PC-3 (cell line): ENCODE measurements at regions not wholly inside any gene's neighbourhood (a gene's known extent, or its start where the extent isn't known, plus 50 kb on each side); places are given as distances from the start of the nearest gene placed in this dataset.

Experiments
- ATAC-seq: fragments of 200-7000 bp; cut with Tn5 transposase; 2 replicates; pipeline ENCODE4 v1.9.1; 2020; ENCODE audit warnings: mild to moderate bottlenecking, moderate library complexity
- BruUV-seq: library from RNA; stranded (reverse); fragments of 400-500 nt; replicated peaks from 2 replicates; lab custom pipeline; 2021; lab: Mats Ljungman, UMichigan
- CTCF ChIA-PET: fragments of 300-600 bp; sonication (Branson Sonifier 250); formaldehyde crosslinking; loops from one replicate; lab custom pipeline; 2022; ENCODE audit warnings: antibody characterized with exemption; lab: Charles Lee
- POLR2A ChIA-PET: fragments of 300-600 bp; sonication (Branson Sonifier 250); formaldehyde crosslinking; loops from one replicate; lab custom pipeline; 2022; ENCODE audit warnings: antibody characterized with exemption; ENCODE audit not compliant: unreplicated experiment; lab: Charles Lee
- DNase-seq: peaks from one replicate; pipeline ENCODE4 v3.0.0-alpha.2; 2015
- H2AFZ ChIP-seq: fragments of 300-600 bp; sonication (generic); 2 replicates; pipeline ENCODE4 v1.6.0; 2016; ENCODE audit warnings: antibody characterized with exemption, low read length
- H3F3A ChIP-seq: fragments of 300-600 bp; sonication (generic); one replicate; pipeline ENCODE4 v1.6.0; 2017; ENCODE audit warnings: antibody characterized with exemption, low read length, control low read depth, mild to moderate bottlenecking; ENCODE audit not compliant: unreplicated experiment
- H3K27ac ChIP-seq: fragments of 300-600 bp; sonication (generic); 2 replicates; pipeline ENCODE4 v1.5.1; 2016; ENCODE audit warnings: mild to moderate bottlenecking, low read length
- H3K27me3 ChIP-seq: fragments of 300-600 bp; sonication (generic); 2 replicates; pipeline ENCODE4 v1.6.1; 2016; ENCODE audit warnings: low read length, mixed read lengths
- H3K36me3 ChIP-seq: fragments of 300-600 bp; sonication (generic); 2 replicates; pipeline ENCODE4 v1.6.1; 2016; ENCODE audit warnings: low read depth, mixed run types, low read length, mixed read lengths
- H3K4me1 ChIP-seq: fragments of 300-600 bp; sonication (generic); 2 replicates; pipeline ENCODE4 v1.5.1; 2016; ENCODE audit warnings: low read length; ENCODE audit not compliant: insufficient read depth
- H3K4me2 ChIP-seq: fragments of 300-600 bp; sonication (generic); 2 replicates; pipeline ENCODE4 v1.6.0; 2016; ENCODE audit warnings: low read length
- H3K4me3 ChIP-seq: fragments of 300-600 bp; sonication (generic); 2 replicates; pipeline ENCODE4 v1.5.1; 2016; ENCODE audit warnings: mild to moderate bottlenecking, low read length, mixed read lengths
- H3K79me2 ChIP-seq: fragments of 300-600 bp; sonication (generic); 2 replicates; pipeline ENCODE4 v1.6.1; 2017; ENCODE audit warnings: low read length, mixed read lengths
- H3K9ac ChIP-seq: fragments of 300-600 bp; sonication (generic); 2 replicates; pipeline ENCODE4 v1.6.0; 2016; ENCODE audit warnings: mild to moderate bottlenecking, low read length
- H3K9me2 ChIP-seq: fragments of 300-600 bp; sonication (generic); replicated peaks from 2 replicates; pipeline ENCODE4 v1.6.1; 2016; ENCODE audit warnings: mixed run types, low read length, mixed read lengths
- H3K9me3 ChIP-seq: fragments of 300-600 bp; sonication (generic); 2 replicates; pipeline ENCODE4 v1.6.1; 2016; ENCODE audit warnings: low read length, mixed read lengths
- H4K20me1 ChIP-seq: fragments of 300-600 bp; sonication (generic); 2 replicates; pipeline ENCODE4 v1.6.1; 2016; ENCODE audit warnings: low read length, mixed read lengths
- EZH2 ChIP-seq: fragments of 300-600 bp; sonication (generic); IDR thresholded peaks from one replicate; pipeline ENCODE4 v1.6.1; 2017; ENCODE audit warnings: antibody characterized with exemption, mild to moderate bottlenecking, low read length; ENCODE audit not compliant: unreplicated experiment
- EZH2phosphoT487 ChIP-seq: fragments of 300-600 bp; sonication (generic); IDR thresholded peaks from 2 replicates; pipeline ENCODE4 v1.6.1; 2018; ENCODE audit warnings: mild to moderate bottlenecking, antibody characterized with exemption, low read length, borderline replicate concordance
- intact Hi-C: fragments of 100-400 bp; cut with micrococcal nuclease; formaldehyde crosslinking; loops from 2 replicates; pipeline ENCODE4 v1.9.0; 2023
- TF ChIP-seq, protein P1 (sequence below): fragments of 300-600 bp; sonication (generic); conservative IDR thresholded peaks from 2 replicates; pipeline ENCODE4 v1.5.1; 2017; ENCODE audit warnings: antibody characterized with exemption, low read depth, mild to moderate bottlenecking, low read length

DNA sequence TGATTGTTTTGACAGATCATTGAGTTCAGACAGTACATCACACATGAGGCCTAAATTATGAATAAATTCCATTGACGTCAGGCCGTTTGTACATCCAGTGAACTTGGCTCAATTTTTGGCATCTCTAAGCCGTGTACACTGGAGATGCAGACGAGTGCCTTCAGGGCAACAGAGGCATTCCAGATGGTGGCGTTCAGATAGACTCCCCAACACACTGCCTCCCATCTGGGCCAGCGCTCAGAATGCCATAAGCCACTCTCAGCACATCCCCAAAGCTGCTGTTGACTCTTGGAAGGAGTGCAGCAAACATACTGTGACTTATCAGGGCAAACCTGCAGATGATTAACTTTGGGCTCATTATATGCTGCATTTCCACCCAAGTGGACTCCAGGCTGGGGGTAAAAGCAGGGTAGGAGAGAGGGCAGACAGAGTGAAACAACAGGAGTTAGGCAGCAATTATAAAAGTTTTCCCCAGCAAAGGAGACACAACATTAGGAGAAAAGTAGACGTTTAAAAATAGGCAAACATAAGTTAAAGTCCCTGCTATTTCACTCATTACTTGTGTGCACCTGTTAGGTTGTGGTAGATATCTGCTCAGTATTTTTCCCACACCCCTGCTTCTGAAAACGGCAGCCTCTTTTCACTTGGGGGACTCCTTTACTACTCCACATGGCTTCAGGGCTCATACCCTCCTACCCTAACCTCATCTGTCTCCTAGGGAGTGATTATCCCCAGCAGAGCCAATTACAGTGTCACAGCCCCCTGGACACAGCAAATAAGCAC lies 60.2 kb upstream of the PDE3B start:
- Histone ChIP-seq H3K4me2 (no peak overlapping the region), H3K27ac (no peak overlapping the region), H2AFZ (no peak overlapping the region), H3K36me3 (no peaks in the 10 kb centered on the region), H3K9me3 (no peaks in the 10 kb centered on the region), H3K79me2 (no peaks in the 10 kb centered on the region), H3K9ac (no peak overlapping the region), H3K4me3 (no peak overlapping the region), H3K9me2 (no peaks in the 10 kb centered on the region), H3K4me1 (0 out of 2 replicates have a peak, but pooled peaks cover under 1% of the 10 kb centered on the region), H4K20me1 (no peaks in the 10 kb centered on the region), H3K27me3 (peaks cover 9% of the 10 kb centered on the region; the same call in 1 of the 2 replicates), H3F3A (no peaks in the 10 kb centered on the region)
- TF ChIP-seq EZH2phosphoT487, result no peak
- TF ChIP-seq, protein P1, sequence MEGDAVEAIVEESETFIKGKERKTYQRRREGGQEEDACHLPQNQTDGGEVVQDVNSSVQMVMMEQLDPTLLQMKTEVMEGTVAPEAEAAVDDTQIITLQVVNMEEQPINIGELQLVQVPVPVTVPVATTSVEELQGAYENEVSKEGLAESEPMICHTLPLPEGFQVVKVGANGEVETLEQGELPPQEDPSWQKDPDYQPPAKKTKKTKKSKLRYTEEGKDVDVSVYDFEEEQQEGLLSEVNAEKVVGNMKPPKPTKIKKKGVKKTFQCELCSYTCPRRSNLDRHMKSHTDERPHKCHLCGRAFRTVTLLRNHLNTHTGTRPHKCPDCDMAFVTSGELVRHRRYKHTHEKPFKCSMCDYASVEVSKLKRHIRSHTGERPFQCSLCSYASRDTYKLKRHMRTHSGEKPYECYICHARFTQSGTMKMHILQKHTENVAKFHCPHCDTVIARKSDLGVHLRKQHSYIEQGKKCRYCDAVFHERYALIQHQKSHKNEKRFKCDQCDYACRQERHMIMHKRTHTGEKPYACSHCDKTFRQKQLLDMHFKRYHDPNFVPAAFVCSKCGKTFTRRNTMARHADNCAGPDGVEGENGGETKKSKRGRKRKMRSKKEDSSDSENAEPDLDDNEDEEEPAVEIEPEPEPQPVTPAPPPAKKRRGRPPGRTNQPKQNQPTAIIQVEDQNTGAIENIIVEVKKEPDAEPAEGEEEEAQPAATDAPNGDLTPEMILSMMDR, result no peak
- ATAC-seq (no peak), DNase-seq (no peak)
- BruUV-seq, result no TSS peak
- ChIA-PET CTCF (no interaction called here), POLR2A (no interaction called here)
- intact Hi-C loops, result no loop called here

DNA sequence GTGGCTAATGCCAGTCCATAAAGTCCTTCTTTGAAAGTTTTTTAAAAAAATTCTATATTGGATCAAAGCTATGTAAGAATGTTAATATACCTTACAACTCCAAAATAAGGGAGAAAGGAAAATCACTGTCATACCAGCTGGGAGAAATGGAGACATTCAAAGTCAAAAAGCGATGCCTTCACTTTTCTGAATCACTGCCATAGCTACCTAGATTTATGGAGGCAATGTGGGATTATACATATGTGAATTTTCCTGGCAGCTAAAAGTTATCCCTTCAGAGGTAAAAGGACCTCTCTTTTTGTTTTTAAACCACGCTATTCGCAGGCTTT lies 59.6 kb upstream of the PDE3B start:
- Histone ChIP-seq H3K4me2 (no peak overlapping the region), H3K27me3 (peaks cover 9% of the 10 kb centered on the region; the same call in 1 of the 2 replicates), H3K4me1 (no peaks in the 10 kb centered on the region), H3F3A (no peaks in the 10 kb centered on the region), H4K20me1 (no peaks in the 10 kb centered on the region), H3K9me3 (no peaks in the 10 kb centered on the region), H3K4me3 (no peak overlapping the region), H3K27ac (no peak overlapping the region), H3K9me2 (no peaks in the 10 kb centered on the region), H3K9ac (no peak overlapping the region), H3K36me3 (no peaks in the 10 kb centered on the region), H3K79me2 (no peaks in the 10 kb centered on the region), H2AFZ (no peak overlapping the region)
- BruUV-seq, result no TSS peak
- intact Hi-C loops, result no loop called here
- ATAC-seq (no peak), DNase-seq (no peak)
- TF ChIP-seq, protein P1, result no peak
- TF ChIP-seq EZH2phosphoT487 (no peak), EZH2 (no peak)
- POLR2A ChIA-PET, result no interaction called here
- CTCF ChIA-PET, result no interaction called here

DNA sequence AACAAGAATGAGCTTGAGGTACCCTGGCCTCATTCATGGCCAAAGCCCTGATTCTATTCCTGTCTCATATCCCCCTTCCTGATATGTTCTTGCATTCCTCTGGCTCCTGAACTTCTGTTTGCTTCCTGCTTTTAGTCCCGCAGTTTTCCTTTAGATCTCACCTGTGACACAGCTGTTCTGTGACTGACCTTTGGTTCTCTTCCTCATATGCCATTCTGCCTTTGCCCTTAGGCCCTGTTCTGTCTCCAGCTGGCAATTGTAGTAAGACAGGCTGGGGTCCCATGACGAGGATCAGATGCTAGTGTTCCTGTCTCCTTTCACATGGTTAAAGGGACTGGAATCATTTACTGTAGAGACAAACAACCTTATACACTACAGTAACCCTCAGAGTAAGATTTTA lies 59.0 kb upstream of the PDE3B start:
- no peak for DNase-seq
- Histone ChIP-seq H3K27me3 (peaks cover 9% of the 10 kb centered on the region; the same call in 1 of the 2 replicates), H3K4me2 (no peak overlapping the region), H2AFZ (no peak overlapping the region), H3F3A (no peaks in the 10 kb centered on the region), H3K4me3 (no peak overlapping the region), H4K20me1 (no peaks in the 10 kb centered on the region), H3K79me2 (no peaks in the 10 kb centered on the region), H3K9me3 (no peaks in the 10 kb centered on the region), H3K9ac (no peak overlapping the region), H3K36me3 (no peaks in the 10 kb centered on the region), H3K9me2 (no peaks in the 10 kb centered on the region), H3K4me1 (no peaks in the 10 kb centered on the region), H3K27ac (no peak overlapping the region)
- no peak for ATAC-seq
- ChIA-PET CTCF (no interaction called here), POLR2A (no interaction called here)
- no peak for TF ChIP-seq EZH2
- no peak for TF ChIP-seq EZH2phosphoT487
- TF ChIP-seq, protein P1, result no peak
- intact Hi-C loops, result no loop called here
- no TSS peak for BruUV-seq
